EH (cell line): ENCODE measurements at regions not wholly inside any gene's neighbourhood (a gene's known extent, or its start where the extent isn't known, plus 50 kb on each side); places are given as distances from the start of the nearest gene placed in this dataset.
"Not testable (repeated sequence)": the region's sequence is repeated elsewhere in the genome, so short reads cannot be mapped to it uniquely, and the experiment has no call there.

Experiments used
- DNase-seq: peaks from one replicate; pipeline ENCODE4 v3.0.0-alpha.2; 2015; ENCODE audit warnings: low read depth

GRCh38 chr5:67575087-67575486 is 378.5 kb upstream of the CD180 start:
- DNase-seq: no peak

GRCh38 chr5:67561151-67561932 is 364.7 kb upstream of the CD180 start:
- DNase-seq: no peak

- DNase-seq: no peak
Observed at GRCh38 chr5:67552773-67553172, 356.2 kb upstream of the CD180 start.

DNA sequence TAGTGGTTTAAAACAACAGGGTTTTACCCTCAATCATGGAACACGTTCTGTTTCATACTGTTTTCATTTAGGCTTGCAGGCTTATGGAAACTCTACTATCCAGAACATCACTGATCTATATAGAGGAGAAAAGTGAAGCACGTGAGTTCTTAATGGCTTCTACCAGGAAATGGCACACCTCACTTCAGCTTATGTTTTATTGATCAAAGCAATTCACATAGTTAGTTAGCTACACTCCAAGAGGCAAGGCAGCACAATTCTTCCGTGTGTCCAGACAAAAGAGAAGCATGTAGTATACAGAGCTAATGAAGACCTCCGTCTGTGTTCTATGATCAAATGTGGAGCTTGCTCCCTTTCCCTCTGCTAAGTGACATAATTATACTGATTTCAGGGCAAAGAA is 353.3 kb upstream of the CD180 start:
- no peak for DNase-seq

DNA sequence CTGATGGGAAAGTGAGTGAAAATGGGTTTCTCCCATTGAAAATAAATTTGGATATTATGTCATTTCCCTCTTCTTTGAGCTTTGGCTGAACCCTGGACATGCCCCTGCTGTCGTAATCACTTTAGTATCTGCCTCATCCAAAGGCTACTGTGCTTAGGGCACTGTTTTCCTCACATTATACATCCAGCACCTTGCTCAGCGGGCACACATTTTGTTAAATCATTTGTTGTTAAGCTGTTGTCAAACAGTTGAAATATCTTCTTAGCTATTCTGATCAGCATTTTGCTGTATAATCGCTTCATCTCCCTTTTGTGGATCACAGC is 352.7 kb upstream of the CD180 start:
- no peak for DNase-seq

GRCh38 chr5:67548520-67549295 is 352.1 kb upstream of the CD180 start:
- no peak for DNase-seq

GRCh38 chr5:67547682-67548081 is 351.1 kb upstream of the CD180 start:
- DNase-seq: no peak

DNA sequence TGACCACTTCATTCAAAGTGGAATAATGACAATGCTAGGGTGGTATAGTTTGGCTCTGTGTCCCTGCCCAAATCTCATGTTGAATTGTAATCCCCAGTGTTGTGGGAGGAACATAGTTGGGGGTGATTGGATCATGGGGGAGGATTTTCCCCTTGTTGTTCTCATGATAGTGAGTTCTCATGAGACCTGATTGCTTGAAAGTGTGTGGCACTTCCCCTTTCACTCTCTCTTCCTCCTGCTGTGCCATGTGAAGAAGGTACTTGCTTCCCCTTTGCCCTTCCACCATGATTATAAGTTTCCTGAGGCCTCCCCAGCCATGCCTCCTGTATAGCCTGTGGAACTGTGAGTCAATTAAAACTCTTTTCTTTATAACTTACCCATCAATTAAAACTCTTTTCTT is 348.3 kb upstream of the CD180 start:
- DNase-seq: not testable (repeated sequence)

- DNase-seq: peak; percentile 32
Observed at GRCh38 chr5:67543720-67544270, 347.2 kb upstream of the CD180 start.

DNA sequence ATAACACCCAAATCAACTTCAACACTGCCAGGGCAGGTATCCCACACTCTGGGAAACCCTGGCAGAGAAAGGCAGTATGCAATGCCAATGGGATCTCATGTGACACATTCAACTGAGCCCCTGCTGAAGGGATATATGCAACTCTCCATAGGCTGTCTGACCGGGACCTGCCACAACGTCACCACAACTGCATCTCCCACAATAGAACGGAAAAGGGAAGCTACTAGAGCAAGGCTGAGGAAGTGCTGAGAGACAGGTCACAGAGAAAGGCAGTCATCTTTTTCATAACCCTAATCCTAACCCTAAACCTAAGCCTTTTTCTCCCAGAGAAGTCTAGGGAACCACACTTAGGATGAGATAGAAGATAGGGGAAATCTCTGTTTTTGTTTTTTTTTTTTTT is 345.9 kb upstream of the CD180 start:
- DNase-seq: no peak

- no peak for DNase-seq
Observed at GRCh38 chr5:67541875-67542274, 345.3 kb upstream of the CD180 start.

- no peak for DNase-seq
Observed at GRCh38 chr5:67538855-67539506, 342.4 kb upstream of the CD180 start.

DNA sequence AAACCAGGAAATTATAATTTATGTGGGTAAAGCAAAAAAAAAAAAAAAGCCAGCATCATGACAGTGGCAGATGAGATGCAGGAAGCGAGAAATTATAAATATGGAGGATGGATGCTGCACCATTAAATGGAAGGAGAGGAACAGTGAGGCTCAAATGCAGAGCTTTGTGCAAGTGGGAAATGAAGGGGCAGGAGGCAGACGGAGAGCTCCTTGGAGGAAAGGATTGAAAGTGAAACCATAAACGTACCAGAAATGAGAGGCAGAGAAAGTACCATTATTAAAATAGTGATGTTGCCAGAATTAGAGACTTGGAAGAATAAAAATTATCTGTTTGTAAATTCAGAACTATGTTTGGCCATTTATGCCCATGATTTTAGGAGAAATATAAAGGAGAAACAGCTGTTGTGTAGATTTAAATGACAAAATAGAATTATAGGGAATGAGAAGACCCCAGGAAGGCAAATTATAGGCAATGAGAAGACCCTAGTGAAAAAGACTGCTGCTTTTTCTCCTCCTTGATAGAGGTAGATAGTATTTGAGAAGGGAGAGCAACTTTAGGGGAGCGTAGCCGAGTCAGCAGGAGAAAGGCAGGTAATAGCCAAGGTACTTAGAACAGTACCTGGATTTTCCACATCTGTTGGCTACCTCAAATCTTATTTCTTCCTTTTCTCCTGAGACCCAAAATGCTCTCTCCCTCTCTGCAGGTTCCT is 341.0 kb upstream of the CD180 start:
- DNase-seq: peak; percentile 41

DNA sequence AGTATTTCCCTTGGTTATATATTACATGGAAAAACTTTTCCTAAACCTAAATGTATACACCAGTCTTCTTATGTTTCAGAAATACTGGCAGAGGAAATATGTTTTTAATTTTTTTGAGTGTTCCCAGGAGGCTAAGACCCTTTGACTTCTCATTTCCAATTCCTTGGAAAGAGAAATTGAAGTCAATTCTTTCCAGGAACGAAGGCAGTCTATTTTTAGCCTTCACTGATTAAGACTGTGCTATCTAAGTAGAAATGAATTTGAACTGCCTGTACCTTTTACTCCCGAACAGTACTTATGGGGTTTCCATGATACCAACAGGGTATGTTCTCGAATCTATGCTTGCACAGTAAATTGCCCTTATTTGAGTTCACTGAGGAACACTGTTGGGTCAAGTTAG is 340.3 kb upstream of the CD180 start:
- peak; percentile 4 for DNase-seq

- no peak for DNase-seq
Observed at GRCh38 chr5:67530609-67531255, 334.1 kb upstream of the CD180 start.

- no peak for DNase-seq
Observed at GRCh38 chr5:67528953-67529352, 332.4 kb upstream of the CD180 start.

DNA sequence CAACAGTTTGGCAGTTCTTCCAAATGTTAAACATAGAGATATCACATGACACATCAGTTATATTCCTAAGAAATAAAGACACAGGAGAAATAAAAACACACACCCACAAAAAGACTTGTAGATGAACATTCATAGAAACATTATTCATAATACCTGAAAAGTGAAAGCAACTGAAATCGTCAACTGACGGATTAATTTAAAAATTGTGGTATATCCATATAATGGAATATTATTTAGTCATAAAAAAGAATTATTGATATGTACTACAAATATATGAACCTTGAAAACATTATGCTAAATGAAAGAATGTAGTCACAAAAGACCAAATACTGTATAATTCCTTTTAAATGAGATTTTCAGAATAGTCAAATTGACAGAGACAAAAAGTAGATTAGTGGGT is 330.2 kb upstream of the CD180 start:
- no peak for DNase-seq

- DNase-seq: no peak
Observed at GRCh38 chr5:67520161-67520908, 323.7 kb upstream of the CD180 start.

GRCh38 chr5:67518227-67518626 is 321.6 kb upstream of the CD180 start:
- no peak for DNase-seq

DNA sequence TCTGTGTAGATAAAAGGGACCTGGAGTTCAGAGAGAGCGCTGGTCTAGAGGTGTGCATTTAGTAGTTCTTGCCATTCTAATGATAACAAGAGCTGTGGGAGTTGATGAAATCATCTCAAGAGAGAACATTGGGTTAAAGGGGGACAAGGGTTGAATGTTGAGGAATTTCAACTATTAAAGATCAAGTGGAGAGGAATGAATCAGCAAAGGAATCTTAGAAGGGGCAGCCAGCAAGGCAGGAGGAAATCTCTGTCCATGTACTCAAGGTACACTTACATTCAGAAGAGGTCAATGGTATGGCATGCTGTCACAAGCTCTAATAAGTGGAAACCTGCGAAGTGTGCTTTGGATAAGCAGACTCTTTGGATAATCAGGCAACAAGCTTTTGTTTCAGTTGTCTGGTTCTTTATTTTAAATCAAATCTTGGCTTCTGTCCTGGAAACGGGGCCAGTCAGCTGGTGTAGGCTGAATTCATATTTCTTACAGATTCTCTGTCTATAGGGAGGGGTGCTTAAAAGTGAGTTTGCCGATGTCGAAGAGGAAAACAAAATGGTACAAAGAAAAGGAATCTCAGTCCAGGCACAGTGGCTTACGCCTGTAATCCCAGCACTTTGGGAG is 320.5 kb upstream of the CD180 start:
- DNase-seq: peak; percentile 63

GRCh38 chr5:67515762-67516161 is 319.2 kb upstream of the CD180 start:
- DNase-seq: no peak
